Panc1 (cell line): ENCODE measurements at regions not wholly inside any gene's neighbourhood (a gene's known extent, or its start where the extent isn't known, plus 50 kb on each side); places are given as distances from the start of the nearest gene placed in this dataset.

Experiments
- CTCF ChIP-seq: fragments of 450-650 bp; IDR thresholded peaks from 2 replicates; pipeline ENCODE4 v1.5.1; 2017; ENCODE audit warnings: mild to moderate bottlenecking
- POLR2AphosphoS5 ChIP-seq: IDR thresholded peaks from 2 replicates; pipeline ENCODE4 v1.6.1; 2012; ENCODE audit warnings: mild to moderate bottlenecking, low read depth, low read length, moderate library complexity
- SIN3A ChIP-seq: IDR thresholded peaks from 2 replicates; pipeline ENCODE4 v1.6.1; 2012; ENCODE audit warnings: low read depth, mild to moderate bottlenecking, low read length, moderate library complexity, borderline replicate concordance; ENCODE audit not compliant: insufficient read depth

GRCh38 chr3:101964861-101965260 lies 115.5 kb downstream of the NFKBIZ start:
- TF ChIP-seq CTCF (no peak), SIN3A (no peak), POLR2AphosphoS5 (no peak)
